ENCODE measurements at regions not wholly inside any gene's neighbourhood (a gene's known extent, or its start where the extent isn't known, plus 50 kb on each side); places are given as distances from the start of the nearest gene placed in this dataset.
"Not testable (repeated sequence)": the region's sequence is repeated elsewhere in the genome, so short reads cannot be mapped to it uniquely, and the experiment has no call there.

- WGBS (ENCODE audit: low lambda C conversion rate) = 27% methylated on average over 12 of the region's 13 CpGs
- H3K36me3 ChIP-seq (replicated peaks in 1 of 2; ENCODE audit: control insufficient read depth in 1 of 2, insufficient read depth in 2 of 2, low read length in 2 of 2); BruUV-seq (replicated peaks); H3K27ac ChIP-seq (ENCODE audit: extremely low read length, insufficient read depth, low read length); H3K4me3 ChIP-seq (replicated peaks in 1 of 3; ENCODE audit: insufficient read depth in 1 of 3, low read depth in 2 of 3, low read length in 3 of 3); CTCF ChIA-PET (ENCODE audit: low intra/inter-chr PET ratio, low total read pairs); H3K9ac ChIP-seq (ENCODE audit: insufficient read depth, low read depth, low read length); ATAC-seq; H3K79me2 ChIP-seq (ENCODE audit: insufficient read depth, low read length); H3K9me3 ChIP-seq (ENCODE audit: low read length); POLR2A ChIA-PET; DNase-seq (ENCODE audit: low spot score); FAIRE-seq; H2AFZ ChIP-seq (ENCODE audit: low read length); H3K27me3 ChIP-seq (ENCODE audit: control insufficient read depth in 1 of 2, insufficient read depth in 2 of 2, low read length in 2 of 2); in situ Hi-C loops (cut with HindIII; ENCODE audit: extremely low pct_ligation_motif_present, low pct_unique_long_range_greater_than_20kb); H4K20me1 ChIP-seq (ENCODE audit: insufficient read depth, low read length); intact Hi-C loops (cut with micrococcal nuclease; ENCODE audit: unreplicated experiment); TF ChIP-seq FOXA1 (IDR thresholded peaks at IDR 0.05): not testable (repeated sequence)
- Histone ChIP-seq H3K4me1 (ENCODE audit: insufficient read depth, low read length) (peaks cover 12% of the 10 kb centered on the region; the same call in 1 of the 2 replicates), H3K4me2 (ENCODE audit: low read depth, low read length) (peak overlapping the region; percentile 12; the same call in 1 of the 2 replicates)
- TF ChIP-seq ZNF281 (CRISPR knock-in tag; IDR thresholded peaks at IDR 0.05; ENCODE audit: borderline replicate concordance) (peak; percentile 41; the same call in 1 of the 2 replicates), FOXA3 (CRISPR knock-in tag; IDR thresholded peaks at IDR 0.05) (peak; percentile 28; the same call in 1 of the 2 replicates), FOXA1 (CRISPR knock-in tag; IDR thresholded peaks at IDR 0.05) (peak; percentile 73)
Measured at GRCh38 chr2:176796677-176797076, 415.9 kb upstream of the HNRNPA3 start.

GRCh38 chr2:176804392-176804791 lies 408.2 kb upstream of the HNRNPA3 start:
- POLR2A ChIA-PET = no interaction called here
- H3K27me3 ChIP-seq (ENCODE audit: control insufficient read depth in 1 of 2, insufficient read depth in 2 of 2, low read length in 2 of 2) = no peaks in the 10 kb centered on the region; a peak in 1 of 5 replicates
- no peak overlapping the region for H3K4me2 ChIP-seq (ENCODE audit: low read depth, low read length)
- no peak overlapping the region for H3K9ac ChIP-seq (ENCODE audit: insufficient read depth, low read depth, low read length)
- BruUV-seq (replicated peaks) = no TSS peak
- DNase-seq (ENCODE audit: low spot score) (no peak), ATAC-seq (no peak), FAIRE-seq (no peak)
- CTCF ChIA-PET (ENCODE audit: low intra/inter-chr PET ratio, low total read pairs) = no interaction called here
- H3K36me3 ChIP-seq (replicated peaks in 1 of 2; ENCODE audit: control insufficient read depth in 1 of 2, insufficient read depth in 2 of 2, low read length in 2 of 2) = no peaks in the 10 kb centered on the region
- intact Hi-C loops (cut with micrococcal nuclease; ENCODE audit: unreplicated experiment) (no loop called here), in situ Hi-C loops (cut with HindIII; ENCODE audit: extremely low pct_ligation_motif_present, low pct_unique_long_range_greater_than_20kb) (no loop called here)
- TF ChIP-seq GLMP (CRISPR knock-in tag; IDR thresholded peaks at IDR 0.05; ENCODE audit: borderline replicate concordance) (no peak), ZNF460 (CRISPR knock-in tag; IDR thresholded peaks at IDR 0.05; ENCODE audit: borderline replicate concordance) (no peak), ZNF678 (CRISPR knock-in tag; IDR thresholded peaks at IDR 0.05) (no peak), PCBP2 (optimal IDR thresholded peaks at IDR 0.05; ENCODE audit: low read depth, low read length, poor library complexity, severe bottlenecking) (no peak), FIP1L1 (IDR thresholded peaks at IDR 0.05; ENCODE audit: borderline replicate concordance, insufficient read depth, low read depth, low read length) (no peak), ZSCAN9 (CRISPR knock-in tag; IDR thresholded peaks at IDR 0.05; ENCODE audit: borderline replicate concordance) (no peak), ZSCAN25 (CRISPR knock-in tag; IDR thresholded peaks at IDR 0.05) (no peak), HINFP (CRISPR knock-in tag; IDR thresholded peaks at IDR 0.05; ENCODE audit: low read depth) (no peak), FOXP1 (IDR thresholded peaks at IDR 0.05) (no peak), FOXP1 (CRISPR knock-in tag; IDR thresholded peaks at IDR 0.05) (no peak), MED13 (CRISPR knock-in tag; IDR thresholded peaks at IDR 0.05) (no peak), MTA3 (CRISPR knock-in tag; IDR thresholded peaks at IDR 0.05) (no peak)
- WGBS (ENCODE audit: low lambda C conversion rate) = 0% methylated on average over 2 of the region's 2 CpGs
- H3K27ac ChIP-seq (ENCODE audit: extremely low read length, insufficient read depth, low read length) = no peak overlapping the region
- no peak overlapping the region for H3K4me3 ChIP-seq (replicated peaks in 1 of 3; ENCODE audit: insufficient read depth in 1 of 3, low read depth in 2 of 3, low read length in 3 of 3)
- H2AFZ ChIP-seq (ENCODE audit: low read length) = no peak overlapping the region
- no peaks in the 10 kb centered on the region for H3K79me2 ChIP-seq (ENCODE audit: insufficient read depth, low read length)
- H4K20me1 ChIP-seq (ENCODE audit: insufficient read depth, low read length) = no peaks in the 10 kb centered on the region
- no peaks in the 10 kb centered on the region for H3K4me1 ChIP-seq (ENCODE audit: insufficient read depth, low read length)
- H3K9me3 ChIP-seq (ENCODE audit: low read length) = no peaks in the 10 kb centered on the region

All from HepG2 (cell line).